ENCODE measurements at regions not wholly inside any gene's neighbourhood (a gene's known extent, or its start where the extent isn't known, plus 50 kb on each side); places are given as distances from the start of the nearest gene placed in this dataset.

- Histone ChIP-seq H3K79me2 (replicated peaks; ENCODE audit: insufficient read depth) (no peaks in the 10 kb centered on the region), H4K20me1 (replicated peaks; ENCODE audit: insufficient read depth) (no peaks in the 10 kb centered on the region), H3K36me3 (ENCODE audit: insufficient read depth) (no peaks in the 10 kb centered on the region), H3K27me3 (ENCODE audit: insufficient read depth) (no peaks in the 10 kb centered on the region), H3K4me1 (ENCODE audit: insufficient read depth) (peaks cover 47% of the 10 kb centered on the region), H3K4me3 (no peak overlapping the region), H3K4me2 (no peak overlapping the region), H2AFZ (no peak overlapping the region), H3F3A (replicated peaks; ENCODE audit: low read depth) (no peaks in the 10 kb centered on the region), H3K9me2 (ENCODE audit: insufficient read depth) (peaks cover 11% of the 10 kb centered on the region), H3K27ac (ENCODE audit: low read depth) (peak overlapping the region; percentile 76)
- Mint-ChIP-seq H3K27me3 (ENCODE audit: insufficient read depth, low read depth, poor library complexity) (peaks cover 3% of the 10 kb centered on the region), H3K36me3 (ENCODE audit: low read depth) (peaks cover 15% of the 10 kb centered on the region; the same call in 2 of the 3 replicates), H3K4me3 (no peak overlapping the region), H3K27ac (peak overlapping the region; percentile 70; the same call in 1 of the 2 replicates), H3K4me1 (peaks cover 48% of the 10 kb centered on the region), H3K9me3 (no peaks in the 10 kb centered on the region)
- TF ChIP-seq ZNF331 (CRISPR knock-in tag; IDR thresholded peaks at IDR 0.05; ENCODE audit: low read depth) (no peak), EZH2 (IDR thresholded peaks at IDR 0.05; ENCODE audit: low read depth, unreplicated experiment) (no peak), STAT1 (IDR thresholded peaks at IDR 0.05; ENCODE audit: unreplicated experiment) (no peak), JUNB (IDR thresholded peaks at IDR 0.05; ENCODE audit: unreplicated experiment) (no peak), CREB1 (CRISPR knock-in tag; IDR thresholded peaks at IDR 0.05; ENCODE audit: low read depth) (peak; percentile 51; the same call in 1 of the 2 replicates), ZNF114 (CRISPR knock-in tag; IDR thresholded peaks at IDR 0.05) (0 out of 2 replicates have a peak, but pooled peaks have one; percentile 23), EZH2phosphoT487 (IDR thresholded peaks at IDR 0.05; ENCODE audit: unreplicated experiment) (no peak), POLR2AphosphoS5 (IDR thresholded peaks at IDR 0.05; ENCODE audit: low read depth) (peak; percentile 37; the same call in 1 of the 2 replicates), CTCF (conservative IDR thresholded peaks at IDR 0.05; ENCODE audit: low read depth in 2 of 2) (no peak), REST (IDR thresholded peaks at IDR 0.05; ENCODE audit: unreplicated experiment) (no peak), NANOG (IDR thresholded peaks at IDR 0.05; ENCODE audit: borderline replicate concordance) (peak; percentile 83; the same call in 1 of the 2 replicates), ZNF462 (CRISPR knock-in tag; IDR thresholded peaks at IDR 0.05) (peak; percentile 77; the same call in 1 of the 2 replicates), ETS1 (IDR thresholded peaks at IDR 0.05) (no peak)
- DNase-seq (ENCODE audit: low spot score) (peak; percentile 78), ATAC-seq (peak; percentile 93)
These were observed 235.3 kb upstream of the TANK start for GRCh38 chr2:160924936-160925353.
